ENCODE measurements at regions not wholly inside any gene's neighbourhood (a gene's known extent, or its start where the extent isn't known, plus 50 kb on each side); places are given as distances from the start of the nearest gene placed in this dataset.

GRCh38 chr11:26229257-26229656 is 102.7 kb upstream of the ANO3 start:
- DNase-seq (ENCODE audit: insufficient read length, low spot score) = no peak
- no peak for FAIRE-seq
- no peak for TF ChIP-seq POLR2A (IDR thresholded peaks at IDR 0.05; ENCODE audit: low read depth, low read length)

GRCh38 chr11:26229981-26230380 is 101.9 kb upstream of the ANO3 start:
- TF ChIP-seq POLR2A (IDR thresholded peaks at IDR 0.05; ENCODE audit: low read depth, low read length) = no peak
- FAIRE-seq (no peak), DNase-seq (ENCODE audit: insufficient read length, low spot score) (no peak)

- no peak for FAIRE-seq
- no peak for DNase-seq (ENCODE audit: insufficient read length, low spot score)
Measured at GRCh38 chr11:26231252-26231661, 100.7 kb upstream of the ANO3 start.

GRCh38 chr11:26234451-26234850 is 97.5 kb upstream of the ANO3 start:
- FAIRE-seq = peak; percentile 15
- DNase-seq (ENCODE audit: insufficient read length, low spot score) = no peak
- TF ChIP-seq POLR2A (IDR thresholded peaks at IDR 0.05; ENCODE audit: low read depth, low read length) = no peak

More at GRCh38 chr11:26231252-26231661, 100.7 kb upstream of the ANO3 start:
- no peak for TF ChIP-seq POLR2A (IDR thresholded peaks at IDR 0.05; ENCODE audit: low read depth, low read length)

GRCh38 chr11:26243426-26243825 is 88.5 kb upstream of the ANO3 start:
- FAIRE-seq = no peak
- no peak for DNase-seq (ENCODE audit: insufficient read length, low spot score)
- no peak for TF ChIP-seq POLR2A (IDR thresholded peaks at IDR 0.05; ENCODE audit: low read depth, low read length)

- DNase-seq (ENCODE audit: insufficient read length, low spot score) (no peak), FAIRE-seq (no peak)
- TF ChIP-seq POLR2A (IDR thresholded peaks at IDR 0.05; ENCODE audit: low read depth, low read length) = no peak
Measured at GRCh38 chr11:26244207-26244606, 87.7 kb upstream of the ANO3 start.

GRCh38 chr11:26245046-26245445 is 86.9 kb upstream of the ANO3 start:
- FAIRE-seq (no peak), DNase-seq (ENCODE audit: insufficient read length, low spot score) (no peak)
- TF ChIP-seq POLR2A (IDR thresholded peaks at IDR 0.05; ENCODE audit: low read depth, low read length) = no peak

- no peak for TF ChIP-seq POLR2A (IDR thresholded peaks at IDR 0.05; ENCODE audit: low read depth, low read length)
- DNase-seq (ENCODE audit: insufficient read length, low spot score) = no peak
- FAIRE-seq = no peak
Measured at GRCh38 chr11:26247340-26247739, 84.6 kb upstream of the ANO3 start.

GRCh38 chr11:26248661-26249060 is 83.3 kb upstream of the ANO3 start:
- no peak for TF ChIP-seq POLR2A (IDR thresholded peaks at IDR 0.05; ENCODE audit: low read depth, low read length)
- FAIRE-seq (no peak), DNase-seq (ENCODE audit: insufficient read length, low spot score) (no peak)

GRCh38 chr11:26254378-26254777 is 77.6 kb upstream of the ANO3 start:
- DNase-seq (ENCODE audit: insufficient read length, low spot score) (no peak), FAIRE-seq (no peak)
- TF ChIP-seq POLR2A (IDR thresholded peaks at IDR 0.05; ENCODE audit: low read depth, low read length) = no peak

GRCh38 chr11:26263769-26264168 is 68.2 kb upstream of the ANO3 start:
- FAIRE-seq (no peak), DNase-seq (ENCODE audit: insufficient read length, low spot score) (no peak)
- no peak for TF ChIP-seq POLR2A (IDR thresholded peaks at IDR 0.05; ENCODE audit: low read depth, low read length)

GRCh38 chr11:26264266-26264665 is 67.7 kb upstream of the ANO3 start:
- TF ChIP-seq POLR2A (IDR thresholded peaks at IDR 0.05; ENCODE audit: low read depth, low read length) = no peak
- FAIRE-seq (no peak), DNase-seq (ENCODE audit: insufficient read length, low spot score) (no peak)

GRCh38 chr11:26268980-26269660 is 62.8 kb upstream of the ANO3 start:
- DNase-seq (ENCODE audit: insufficient read length, low spot score) (no peak), FAIRE-seq (no peak)
- TF ChIP-seq POLR2A (IDR thresholded peaks at IDR 0.05; ENCODE audit: low read depth, low read length) = no peak

- DNase-seq (ENCODE audit: insufficient read length, low spot score) = no peak
- TF ChIP-seq POLR2A (IDR thresholded peaks at IDR 0.05; ENCODE audit: low read depth, low read length) = no peak
- no peak for FAIRE-seq
Measured at GRCh38 chr11:26271666-26272065, 60.3 kb upstream of the ANO3 start.

GRCh38 chr11:26276798-26277424 is 55.0 kb upstream of the ANO3 start:
- peak; percentile 7 for DNase-seq (ENCODE audit: insufficient read length, low spot score)
- peak; percentile 86 for FAIRE-seq

More at GRCh38 chr11:26276798-26277424, 55.0 kb upstream of the ANO3 start:
- TF ChIP-seq POLR2A (IDR thresholded peaks at IDR 0.05; ENCODE audit: low read depth, low read length) = no peak

All from H54 (cell line).